Smooth muscle cell (in vitro differentiated cells): ENCODE measurements at regions not wholly inside any gene's neighbourhood (a gene's known extent, or its start where the extent isn't known, plus 50 kb on each side); places are given as distances from the start of the nearest gene placed in this dataset.

Experiments used
- DNase-seq: peaks from one replicate; lab custom pipeline; 2025; ENCODE audit not compliant: unreplicated experiment; lab: John Stamatoyannopoulos, UW
- H2AFZ ChIP-seq: fragments of 200-600 bp; sonication (generic); 2 replicates; pipeline ENCODE4 v1.6.0; 2016; ENCODE audit warnings: antibody characterized with exemption, low read depth, mild to moderate bottlenecking
- H3F3A ChIP-seq: fragments of 200-600 bp; sonication (generic); 2 replicates; pipeline ENCODE4 v1.6.0; 2017; ENCODE audit warnings: antibody characterized with exemption, low read depth
- H3K27ac ChIP-seq: fragments of 200-600 bp; sonication (generic); 2 replicates; pipeline ENCODE4 v1.5.1; 2016; ENCODE audit warnings: low read depth, mild to moderate bottlenecking
- H3K27me3 ChIP-seq: fragments of 200-600 bp; sonication (generic); 2 replicates; pipeline ENCODE4 v1.6.1; 2016; ENCODE audit warnings: low read depth, mild to moderate bottlenecking
- H3K36me3 ChIP-seq: fragments of 200-600 bp; sonication (generic); 2 replicates; pipeline ENCODE4 v1.5.1; 2016; ENCODE audit warnings: low read depth
- H3K4me1 ChIP-seq: fragments of 200-600 bp; sonication (generic); 2 replicates; pipeline ENCODE4 v1.5.1; 2016; ENCODE audit warnings: low read depth
- H3K4me2 ChIP-seq: fragments of 200-600 bp; sonication (generic); 2 replicates; pipeline ENCODE4 v1.6.0; 2016; ENCODE audit warnings: mild to moderate bottlenecking
- H3K4me3 ChIP-seq: fragments of 200-600 bp; sonication (generic); 2 replicates; pipeline ENCODE4 v1.5.1; 2016; ENCODE audit warnings: mild to moderate bottlenecking
- H3K79me2 ChIP-seq: fragments of 200-600 bp; sonication (generic); 2 replicates; pipeline ENCODE4 v1.6.0; 2016; ENCODE audit warnings: low read depth, mild to moderate bottlenecking
- H3K9ac ChIP-seq: fragments of 200-600 bp; sonication (generic); 2 replicates; pipeline ENCODE4 v1.6.0; 2016; ENCODE audit warnings: low read depth
- H3K9me3 ChIP-seq: fragments of 200-600 bp; sonication (generic); replicated peaks from 2 replicates; pipeline ENCODE4 v1.5.1; 2016; ENCODE audit warnings: low read depth
- H4K20me1 ChIP-seq: fragments of 200-600 bp; sonication (generic); 2 replicates; pipeline ENCODE4 v1.6.0; 2016; ENCODE audit warnings: low read depth
- WGBS: methylation state at CpG from one replicate; pipeline ENCODE4 v1.1.7; 2016; ENCODE audit warnings: low lambda C conversion rate; 5-methylcytosine and 5-hydroxymethylcytosine counted together
- TF ChIP-seq, protein P1 (sequence below): fragments of 200-600 bp; sonication (generic); IDR thresholded peaks from 2 replicates; pipeline ENCODE4 v1.5.1; 2017; ENCODE audit warnings: borderline replicate concordance, mild to moderate bottlenecking, antibody characterized with exemption; ENCODE audit not compliant: insufficient read depth, poor library complexity, severe bottlenecking

GRCh38 chr11:24091594-24091993, 405.3 kb upstream of the LUZP2 start:
- H3F3A ChIP-seq, result no peaks in the 10 kb centered on the region
- 91% methylated on average over 2 of the region's 2 CpGs for WGBS
- no peak overlapping the region for H3K9ac ChIP-seq
- TF ChIP-seq, protein P1, sequence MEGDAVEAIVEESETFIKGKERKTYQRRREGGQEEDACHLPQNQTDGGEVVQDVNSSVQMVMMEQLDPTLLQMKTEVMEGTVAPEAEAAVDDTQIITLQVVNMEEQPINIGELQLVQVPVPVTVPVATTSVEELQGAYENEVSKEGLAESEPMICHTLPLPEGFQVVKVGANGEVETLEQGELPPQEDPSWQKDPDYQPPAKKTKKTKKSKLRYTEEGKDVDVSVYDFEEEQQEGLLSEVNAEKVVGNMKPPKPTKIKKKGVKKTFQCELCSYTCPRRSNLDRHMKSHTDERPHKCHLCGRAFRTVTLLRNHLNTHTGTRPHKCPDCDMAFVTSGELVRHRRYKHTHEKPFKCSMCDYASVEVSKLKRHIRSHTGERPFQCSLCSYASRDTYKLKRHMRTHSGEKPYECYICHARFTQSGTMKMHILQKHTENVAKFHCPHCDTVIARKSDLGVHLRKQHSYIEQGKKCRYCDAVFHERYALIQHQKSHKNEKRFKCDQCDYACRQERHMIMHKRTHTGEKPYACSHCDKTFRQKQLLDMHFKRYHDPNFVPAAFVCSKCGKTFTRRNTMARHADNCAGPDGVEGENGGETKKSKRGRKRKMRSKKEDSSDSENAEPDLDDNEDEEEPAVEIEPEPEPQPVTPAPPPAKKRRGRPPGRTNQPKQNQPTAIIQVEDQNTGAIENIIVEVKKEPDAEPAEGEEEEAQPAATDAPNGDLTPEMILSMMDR, result no peak
- no peak overlapping the region for H3K4me2 ChIP-seq
- H3K4me1 ChIP-seq, result no peaks in the 10 kb centered on the region
- no peaks in the 10 kb centered on the region for H3K27me3 ChIP-seq
- no peak for DNase-seq
- H4K20me1 ChIP-seq, result no peaks in the 10 kb centered on the region
- peaks cover 3% of the 10 kb centered on the region for H3K9me3 ChIP-seq
- H3K27ac ChIP-seq, result no peak overlapping the region
- no peaks in the 10 kb centered on the region for H3K36me3 ChIP-seq
- H3K4me3 ChIP-seq, result no peak overlapping the region
- no peak overlapping the region for H2AFZ ChIP-seq
- no peaks in the 10 kb centered on the region for H3K79me2 ChIP-seq

DNA sequence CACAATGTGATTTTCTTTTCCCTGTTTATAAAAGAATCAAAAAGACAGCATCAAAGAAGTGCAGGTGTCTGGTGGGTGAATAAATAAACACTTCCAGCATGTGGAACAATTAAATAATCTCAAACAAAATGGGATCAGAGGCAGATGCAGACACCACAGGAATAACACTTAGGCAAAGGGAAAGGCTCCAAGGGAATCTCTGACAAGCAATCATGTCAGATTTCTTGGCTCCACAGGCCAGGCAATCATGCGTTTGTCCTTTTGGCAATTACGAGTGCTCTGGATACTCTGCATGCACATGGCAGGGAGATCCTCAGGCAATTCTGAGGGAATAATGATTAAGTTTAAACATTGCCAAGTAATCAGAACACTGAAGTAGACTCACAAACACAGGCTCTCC, 403.5 kb upstream of the LUZP2 start:
- Histone ChIP-seq H3K79me2 (no peaks in the 10 kb centered on the region), H2AFZ (peak overlapping the region; percentile 38), H3K27me3 (no peaks in the 10 kb centered on the region), H3K4me1 (no peaks in the 10 kb centered on the region), H3K4me2 (no peak overlapping the region), H3K36me3 (no peaks in the 10 kb centered on the region), H3F3A (no peaks in the 10 kb centered on the region), H3K9me3 (peaks cover 4% of the 10 kb centered on the region), H3K27ac (no peak overlapping the region), H3K9ac (no peak overlapping the region), H3K4me3 (no peak overlapping the region), H4K20me1 (no peaks in the 10 kb centered on the region)
- DNase-seq, result no peak
- TF ChIP-seq, protein P1, result no peak
- WGBS, result 68% methylated on average over 2 of the region's 2 CpGs

DNA sequence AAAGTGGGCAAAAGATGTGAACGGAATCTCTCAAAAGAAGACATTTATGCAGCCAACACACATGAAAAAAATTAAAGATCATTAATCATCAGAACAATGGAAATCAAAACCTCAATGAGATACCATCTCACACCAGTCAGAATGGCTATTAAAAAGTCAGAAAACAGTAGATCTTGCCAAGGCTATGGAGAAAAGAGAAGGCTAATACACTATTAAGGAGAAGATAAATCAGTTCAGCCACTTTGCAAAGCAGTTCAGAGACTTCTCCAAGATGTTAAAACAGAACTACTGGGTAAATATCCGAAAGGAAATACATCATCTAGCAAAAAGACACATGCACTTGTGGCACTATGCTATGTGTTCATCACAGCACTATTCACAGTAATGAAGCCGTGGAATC, 388.2 kb upstream of the LUZP2 start:
- H3F3A ChIP-seq, result no peaks in the 10 kb centered on the region
- H3K27ac ChIP-seq, result no peak overlapping the region
- H3K27me3 ChIP-seq, result no peaks in the 10 kb centered on the region
- no peak for DNase-seq
- no peaks in the 10 kb centered on the region for H4K20me1 ChIP-seq
- TF ChIP-seq, protein P1, result no peak
- no peak overlapping the region for H2AFZ ChIP-seq
- H3K9ac ChIP-seq, result no peak overlapping the region
- no peaks in the 10 kb centered on the region for H3K79me2 ChIP-seq
- WGBS, result 88% methylated on average over 3 of the region's 3 CpGs
- no peak overlapping the region for H3K4me2 ChIP-seq
- no peaks in the 10 kb centered on the region for H3K4me1 ChIP-seq
- no peak overlapping the region for H3K4me3 ChIP-seq
- no peaks in the 10 kb centered on the region for H3K9me3 ChIP-seq
- H3K36me3 ChIP-seq, result no peaks in the 10 kb centered on the region

DNA sequence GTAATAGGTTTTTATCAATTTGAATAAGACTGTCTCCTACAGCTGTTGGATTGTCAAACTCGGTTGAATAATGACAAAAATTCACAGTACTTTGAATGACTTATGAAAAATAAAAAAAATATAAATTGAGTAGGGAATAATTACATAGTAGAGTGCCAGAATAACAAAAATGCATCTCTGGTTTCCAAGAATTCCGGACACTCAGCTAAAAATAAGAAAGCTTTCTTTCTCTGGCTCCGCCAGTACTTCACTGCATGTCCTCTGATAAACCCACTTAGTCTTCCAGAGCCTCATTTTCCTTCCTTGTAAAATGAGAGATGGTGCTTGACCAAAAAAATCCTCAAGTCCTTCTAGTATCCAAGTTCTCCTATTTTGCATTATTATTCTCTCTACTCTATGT, 374.6 kb upstream of the LUZP2 start:
- Histone ChIP-seq H3K27me3 (no peaks in the 10 kb centered on the region), H3K9ac (no peak overlapping the region), H3K36me3 (no peaks in the 10 kb centered on the region), H3K9me3 (no peaks in the 10 kb centered on the region), H3K27ac (no peak overlapping the region), H3K4me1 (no peaks in the 10 kb centered on the region), H2AFZ (no peak overlapping the region), H4K20me1 (no peaks in the 10 kb centered on the region), H3F3A (no peaks in the 10 kb centered on the region), H3K4me3 (no peak overlapping the region), H3K4me2 (no peak overlapping the region), H3K79me2 (no peaks in the 10 kb centered on the region)
- TF ChIP-seq, protein P1, result no peak
- WGBS, result 83% methylated on average over 3 of the region's 3 CpGs
- no peak for DNase-seq
